Endothelial cell of umbilical vein (primary cell): ENCODE measurements at regions not wholly inside any gene's neighbourhood (a gene's known extent, or its start where the extent isn't known, plus 50 kb on each side); places are given as distances from the start of the nearest gene placed in this dataset.

ENCODE experiments used
- BruUV-seq: library from RNA; stranded (reverse); fragments of 400-500 nt; replicated peaks from 2 replicates; lab custom pipeline; 2021; lab: Mats Ljungman, UMichigan
- CTCF ChIA-PET: fragments of 300-600, 350-600 bp; sonication (Branson Sonifier 250); formaldehyde crosslinking; loops from one replicate; lab custom pipeline; 2021; ENCODE audit warnings: antibody characterized with exemption, inconsistent platforms; lab: Charles Lee
- POLR2A ChIA-PET: fragments of 300-600, 350-600 bp; sonication (Branson Sonifier 250); formaldehyde crosslinking; loops from one replicate; lab custom pipeline; 2021; ENCODE audit warnings: antibody characterized with exemption, inconsistent platforms; lab: Charles Lee
- DNase-seq: peaks from one replicate; pipeline ENCODE4 v3.0.0-alpha.2; 2011; ENCODE audit warnings: low read depth, low spot score
- FAIRE-seq: peaks from 2 replicates; lab custom pipeline; 2011; peaks lifted over from hg19 to GRCh38; lab: Jason Lieb, UNC
- H2AFZ ChIP-seq: 2 replicates; pipeline ENCODE4 v1.6.0; 2012; ENCODE audit warnings: low read depth, low read length, control low read depth, inconsistent platforms
- H3K27ac ChIP-seq: 2 replicates; pipeline ENCODE4 v1.5.1; 2011; ENCODE audit warnings: low read depth, mild to moderate bottlenecking, control low read depth, low read length, moderate library complexity; ENCODE audit not compliant: insufficient read depth
- H3K27me3 ChIP-seq, 2 experiments: 2 replicates each; pipeline versions ENCODE4 v1.6.0 to v1.6.1; 2011; ENCODE audit warnings: low read length in 2 of 2, mixed read lengths in 1 of 2; ENCODE audit not compliant: control insufficient read depth in 2 of 2, insufficient read depth in 2 of 2
- H3K36me3 ChIP-seq, 2 experiments: 2 replicates in 1 of 2; 3 replicates in 1 of 2; pipeline ENCODE4 v1.5.1; 2011; ENCODE audit warnings: low read length in 2 of 2, mild to moderate bottlenecking in 1 of 2, moderate library complexity in 1 of 2; ENCODE audit not compliant: control insufficient read depth in 2 of 2, insufficient read depth in 2 of 2; ENCODE audit errors: extremely low read depth in 1 of 2
- H3K4me1 ChIP-seq: 3 replicates; pipeline ENCODE4 v1.5.1; 2011; ENCODE audit warnings: mild to moderate bottlenecking, low read length; ENCODE audit not compliant: control insufficient read depth, insufficient read depth; ENCODE audit errors: extremely low read depth
- H3K4me2 ChIP-seq: 2 replicates; pipeline ENCODE4 v1.6.1; 2011; ENCODE audit warnings: low read length, control low read depth, mixed read lengths; ENCODE audit not compliant: insufficient read depth
- H3K4me3 ChIP-seq, 3 experiments: fragments of 200-600 bp in 1 of 3; sonication (generic), shearing (Covaris generic) in 1 of 3; replicated peaks in 1 of 3; 2 replicates each; pipeline ENCODE4 v1.5.1; 2011 to 2016; ENCODE audit warnings: control low read depth in 3 of 3, low read length in 3 of 3, mild to moderate bottlenecking in 2 of 3, inconsistent platforms in 1 of 3, low read depth in 1 of 3, moderate library complexity in 1 of 3; ENCODE audit not compliant: insufficient read depth in 1 of 3
- H3K79me2 ChIP-seq: 2 replicates; pipeline ENCODE4 v1.6.0; 2012; ENCODE audit warnings: low read length, inconsistent platforms; ENCODE audit not compliant: control insufficient read depth, insufficient read depth
- H3K9ac ChIP-seq: replicated peaks from 2 replicates; pipeline ENCODE3; 2011; ENCODE audit warnings: low read length, control low read depth; ENCODE audit not compliant: insufficient read depth; ENCODE audit errors: extremely low read depth
- H3K9me1 ChIP-seq: replicated peaks from 3 replicates; pipeline ENCODE4 v1.6.0; 2011; ENCODE audit warnings: mild to moderate bottlenecking, low read length; ENCODE audit not compliant: control insufficient read depth, insufficient read depth; ENCODE audit errors: extremely low read depth
- H3K9me3 ChIP-seq: replicated peaks from 2 replicates; pipeline ENCODE4 v1.5.1; 2012; ENCODE audit warnings: low read length, inconsistent platforms; ENCODE audit not compliant: control insufficient read depth, insufficient read depth
- H4K20me1 ChIP-seq: replicated peaks from 2 replicates; pipeline ENCODE3; 2011; ENCODE audit warnings: mild to moderate bottlenecking, low read length; ENCODE audit not compliant: control insufficient read depth, insufficient read depth; ENCODE audit errors: extremely low read depth
- EZH2 ChIP-seq: IDR thresholded peaks from 2 replicates; pipeline ENCODE4 v1.6.1; 2012; ENCODE audit warnings: borderline replicate concordance, low read depth, mild to moderate bottlenecking, moderate library complexity, low read length, inconsistent platforms; ENCODE audit not compliant: severe bottlenecking
- FOS ChIP-seq: IDR thresholded peaks from 2 replicates; pipeline ENCODE4 v1.6.1; 2011; ENCODE audit warnings: mild to moderate bottlenecking, low read length, moderate library complexity, borderline replicate concordance; ENCODE audit not compliant: insufficient read depth
- GATA2 ChIP-seq: IDR thresholded peaks from 2 replicates; pipeline ENCODE4 v1.7.0; 2011; ENCODE audit warnings: low read depth, mild to moderate bottlenecking, moderate library complexity, mixed read lengths, low read length; ENCODE audit not compliant: insufficient read length, insufficient read depth
- JUN ChIP-seq: IDR thresholded peaks from 2 replicates; pipeline ENCODE4 v1.6.1; 2011; ENCODE audit warnings: borderline replicate concordance, low read depth; ENCODE audit not compliant: insufficient read length, insufficient read depth
- MYC ChIP-seq: IDR thresholded peaks from one replicate; pipeline ENCODE4 v1.6.1; 2011; ENCODE audit warnings: mild to moderate bottlenecking, low read depth, low read length
- POLR2A ChIP-seq: IDR thresholded peaks from 2 replicates; pipeline ENCODE4 v1.6.1; 2012; ENCODE audit warnings: low read depth, mild to moderate bottlenecking, control low read depth, low read length
- POLR2AphosphoS5 ChIP-seq: IDR thresholded peaks from 2 replicates; pipeline ENCODE4 v1.6.1; 2012; ENCODE audit warnings: low read depth, mild to moderate bottlenecking, control low read depth, low read length, moderate library complexity; ENCODE audit not compliant: insufficient read depth
- dilution Hi-C: fragments of 300-500 bp; cut with MboI; formaldehyde crosslinking; loops from one replicate; pipeline ENCODE4 v1.15.0; 2019; ENCODE audit warnings: low sequenced_read_pairs; ENCODE audit not compliant: extremely low pct_ligation_motif_present
- intact Hi-C: fragments of 100-400 bp; cut with micrococcal nuclease; formaldehyde crosslinking; loops from one replicate; pipeline ENCODE4 v1.10.0; 2022
- TF ChIP-seq, protein P1 (sequence below), 2 donors: IDR thresholded peaks; 1 replicate in 1 of 2; 2 replicates in 1 of 2; pipeline ENCODE4 v1.5.1; 2011; ENCODE audit warnings: low read length in 2 of 2, mild to moderate bottlenecking in 2 of 2, moderate library complexity in 2 of 2, control low read depth in 1 of 2, inconsistent platforms in 1 of 2, low read depth in 1 of 2; ENCODE audit not compliant: insufficient read depth in 1 of 2; ENCODE audit errors: extremely low read depth in 1 of 2
- TF ChIP-seq, protein P2 (sequence below): IDR thresholded peaks from 2 replicates; pipeline ENCODE4 v1.6.1; 2011; ENCODE audit not compliant: insufficient read depth, insufficient read length

DNA sequence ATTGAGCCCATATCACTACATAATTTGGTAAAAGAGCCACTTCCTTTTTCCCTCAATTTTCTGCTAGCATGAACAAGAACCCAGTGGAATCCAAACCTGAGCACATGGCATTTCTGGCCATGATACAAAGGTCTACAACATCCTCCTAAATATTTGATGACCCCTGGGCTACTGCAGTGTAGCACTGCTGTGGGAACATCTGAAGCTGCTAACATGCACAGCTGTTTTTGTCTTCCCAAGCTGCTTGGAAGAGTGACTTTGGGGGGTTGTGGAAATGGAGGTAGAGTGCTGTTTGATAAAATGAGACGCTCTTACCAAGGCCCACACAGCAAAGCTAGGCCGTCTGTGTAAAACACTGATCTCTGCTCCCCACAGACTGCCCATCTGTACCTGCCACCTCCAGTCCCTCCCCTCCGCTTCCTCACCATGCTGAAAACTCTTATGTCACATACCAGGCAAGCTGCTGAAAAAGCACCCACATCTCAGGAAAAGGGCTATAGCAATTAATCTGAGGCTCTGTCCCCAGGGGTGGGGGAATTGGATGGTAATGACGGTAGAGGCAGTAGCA, 197.2 kb upstream of the HNRNPA3 start:
- dilution Hi-C loops, result no loop called here
- no peak overlapping the region for H3K27ac ChIP-seq

More for the DNA sequence above, 197.2 kb upstream of the HNRNPA3 start:
- BruUV-seq, result no TSS peak
- Histone ChIP-seq H3K79me2 (no peaks in the 10 kb centered on the region), H3K4me2 (no peak overlapping the region), H3K9me3 (no peaks in the 10 kb centered on the region), H3K9ac (no peak overlapping the region), H4K20me1 (no peaks in the 10 kb centered on the region), H3K27me3 (no peaks in the 10 kb centered on the region), H3K4me3 (no peak overlapping the region), H3K9me1 (no peaks in the 10 kb centered on the region), H2AFZ (no peak overlapping the region), H3K4me1 (no peaks in the 10 kb centered on the region), H3K36me3 (no peaks in the 10 kb centered on the region)
- ChIA-PET POLR2A (no interaction called here), CTCF (no interaction called here)
- TF ChIP-seq POLR2AphosphoS5 (no peak), GATA2 (no peak), POLR2A (no peak), FOS (no peak), JUN (no peak), MYC (no peak), EZH2 (no peak)
- TF ChIP-seq, protein P1, sequence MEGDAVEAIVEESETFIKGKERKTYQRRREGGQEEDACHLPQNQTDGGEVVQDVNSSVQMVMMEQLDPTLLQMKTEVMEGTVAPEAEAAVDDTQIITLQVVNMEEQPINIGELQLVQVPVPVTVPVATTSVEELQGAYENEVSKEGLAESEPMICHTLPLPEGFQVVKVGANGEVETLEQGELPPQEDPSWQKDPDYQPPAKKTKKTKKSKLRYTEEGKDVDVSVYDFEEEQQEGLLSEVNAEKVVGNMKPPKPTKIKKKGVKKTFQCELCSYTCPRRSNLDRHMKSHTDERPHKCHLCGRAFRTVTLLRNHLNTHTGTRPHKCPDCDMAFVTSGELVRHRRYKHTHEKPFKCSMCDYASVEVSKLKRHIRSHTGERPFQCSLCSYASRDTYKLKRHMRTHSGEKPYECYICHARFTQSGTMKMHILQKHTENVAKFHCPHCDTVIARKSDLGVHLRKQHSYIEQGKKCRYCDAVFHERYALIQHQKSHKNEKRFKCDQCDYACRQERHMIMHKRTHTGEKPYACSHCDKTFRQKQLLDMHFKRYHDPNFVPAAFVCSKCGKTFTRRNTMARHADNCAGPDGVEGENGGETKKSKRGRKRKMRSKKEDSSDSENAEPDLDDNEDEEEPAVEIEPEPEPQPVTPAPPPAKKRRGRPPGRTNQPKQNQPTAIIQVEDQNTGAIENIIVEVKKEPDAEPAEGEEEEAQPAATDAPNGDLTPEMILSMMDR (IDR thresholded peaks at IDR 0.05; ENCODE audit: extremely low read depth in 1 of 2, insufficient read depth in 1 of 2, low read depth in 1 of 2, low read length in 2 of 2), result no peak
- TF ChIP-seq, protein P2, sequence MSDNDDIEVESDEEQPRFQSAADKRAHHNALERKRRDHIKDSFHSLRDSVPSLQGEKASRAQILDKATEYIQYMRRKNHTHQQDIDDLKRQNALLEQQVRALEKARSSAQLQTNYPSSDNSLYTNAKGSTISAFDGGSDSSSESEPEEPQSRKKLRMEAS, result no peak
- intact Hi-C loops, result no loop called here
- DNase-seq, result no peak
- FAIRE-seq, result no peak
